ENCODE measurements at regions not wholly inside any gene's neighbourhood (a gene's known extent, or its start where the extent isn't known, plus 50 kb on each side); places are given as distances from the start of the nearest gene placed in this dataset.

DNA sequence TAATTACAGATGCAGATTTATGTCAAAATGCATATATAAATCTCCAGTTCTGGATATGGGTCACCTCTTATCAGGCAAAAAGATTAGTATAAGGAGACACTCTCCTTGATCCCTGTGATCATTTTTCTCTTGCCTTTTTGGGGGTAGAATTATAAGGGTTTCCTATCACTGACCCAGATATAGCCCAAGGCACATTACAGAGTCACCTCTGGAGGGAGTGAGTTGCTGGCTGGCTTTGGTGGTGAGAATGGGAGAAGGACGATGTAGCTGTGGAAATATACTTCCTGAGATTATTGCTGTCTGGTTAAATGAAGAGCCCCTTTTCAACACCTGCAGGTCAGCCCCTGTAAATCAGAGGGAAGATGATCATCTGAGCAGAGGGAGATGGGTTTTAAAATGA lies 418.7 kb downstream of the MTX2 start (continued):
- no peak for TF ChIP-seq E2F1 (CRISPR knock-in tag; IDR thresholded peaks at IDR 0.05)
- TF ChIP-seq ATF1 (CRISPR knock-in tag; IDR thresholded peaks at IDR 0.05): no peak
- no peak for TF ChIP-seq TCF7 (CRISPR knock-in tag; IDR thresholded peaks at IDR 0.05; ENCODE audit: low read depth)
- no peak for TF ChIP-seq ZNF396 (CRISPR knock-in tag; IDR thresholded peaks at IDR 0.05; ENCODE audit: borderline replicate concordance)
- no peak for TF ChIP-seq SMAD4 (CRISPR knock-in tag; IDR thresholded peaks at IDR 0.05)

GRCh38 chr2:176689711-176690110 lies 420.5 kb downstream of the MTX2 start:
- no peak for TF ChIP-seq OVOL2 (CRISPR knock-in tag; IDR thresholded peaks at IDR 0.05; ENCODE audit: borderline replicate concordance)
- TF ChIP-seq KAT7 (CRISPR knock-in tag; IDR thresholded peaks at IDR 0.05; ENCODE audit: borderline replicate concordance): no peak
- no peak for TF ChIP-seq CREB1 (CRISPR knock-in tag; IDR thresholded peaks at IDR 0.05)
- TF ChIP-seq RELA (CRISPR knock-in tag; IDR thresholded peaks at IDR 0.05; ENCODE audit: borderline replicate concordance): no peak
- TF ChIP-seq FOXK1 (CRISPR knock-in tag; IDR thresholded peaks at IDR 0.05): no peak
- TF ChIP-seq GABPB1 (CRISPR knock-in tag; IDR thresholded peaks at IDR 0.05): no peak
- no peak for TF ChIP-seq E2F1 (CRISPR knock-in tag; IDR thresholded peaks at IDR 0.05)
- TF ChIP-seq, protein P1, sequence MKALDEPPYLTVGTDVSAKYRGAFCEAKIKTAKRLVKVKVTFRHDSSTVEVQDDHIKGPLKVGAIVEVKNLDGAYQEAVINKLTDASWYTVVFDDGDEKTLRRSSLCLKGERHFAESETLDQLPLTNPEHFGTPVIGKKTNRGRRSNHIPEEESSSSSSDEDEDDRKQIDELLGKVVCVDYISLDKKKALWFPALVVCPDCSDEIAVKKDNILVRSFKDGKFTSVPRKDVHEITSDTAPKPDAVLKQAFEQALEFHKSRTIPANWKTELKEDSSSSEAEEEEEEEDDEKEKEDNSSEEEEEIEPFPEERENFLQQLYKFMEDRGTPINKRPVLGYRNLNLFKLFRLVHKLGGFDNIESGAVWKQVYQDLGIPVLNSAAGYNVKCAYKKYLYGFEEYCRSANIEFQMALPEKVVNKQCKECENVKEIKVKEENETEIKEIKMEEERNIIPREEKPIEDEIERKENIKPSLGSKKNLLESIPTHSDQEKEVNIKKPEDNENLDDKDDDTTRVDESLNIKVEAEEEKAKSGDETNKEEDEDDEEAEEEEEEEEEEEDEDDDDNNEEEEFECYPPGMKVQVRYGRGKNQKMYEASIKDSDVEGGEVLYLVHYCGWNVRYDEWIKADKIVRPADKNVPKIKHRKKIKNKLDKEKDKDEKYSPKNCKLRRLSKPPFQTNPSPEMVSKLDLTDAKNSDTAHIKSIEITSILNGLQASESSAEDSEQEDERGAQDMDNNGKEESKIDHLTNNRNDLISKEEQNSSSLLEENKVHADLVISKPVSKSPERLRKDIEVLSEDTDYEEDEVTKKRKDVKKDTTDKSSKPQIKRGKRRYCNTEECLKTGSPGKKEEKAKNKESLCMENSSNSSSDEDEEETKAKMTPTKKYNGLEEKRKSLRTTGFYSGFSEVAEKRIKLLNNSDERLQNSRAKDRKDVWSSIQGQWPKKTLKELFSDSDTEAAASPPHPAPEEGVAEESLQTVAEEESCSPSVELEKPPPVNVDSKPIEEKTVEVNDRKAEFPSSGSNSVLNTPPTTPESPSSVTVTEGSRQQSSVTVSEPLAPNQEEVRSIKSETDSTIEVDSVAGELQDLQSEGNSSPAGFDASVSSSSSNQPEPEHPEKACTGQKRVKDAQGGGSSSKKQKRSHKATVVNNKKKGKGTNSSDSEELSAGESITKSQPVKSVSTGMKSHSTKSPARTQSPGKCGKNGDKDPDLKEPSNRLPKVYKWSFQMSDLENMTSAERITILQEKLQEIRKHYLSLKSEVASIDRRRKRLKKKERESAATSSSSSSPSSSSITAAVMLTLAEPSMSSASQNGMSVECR (CRISPR knock-in tag; IDR thresholded peaks at IDR 0.05; ENCODE audit: borderline replicate concordance): no peak
- TF ChIP-seq FOXJ3 (CRISPR knock-in tag; IDR thresholded peaks at IDR 0.05; ENCODE audit: borderline replicate concordance): no peak
- no peak for TF ChIP-seq PREB (CRISPR knock-in tag; IDR thresholded peaks at IDR 0.05; ENCODE audit: borderline replicate concordance)
- TF ChIP-seq, protein P2, sequence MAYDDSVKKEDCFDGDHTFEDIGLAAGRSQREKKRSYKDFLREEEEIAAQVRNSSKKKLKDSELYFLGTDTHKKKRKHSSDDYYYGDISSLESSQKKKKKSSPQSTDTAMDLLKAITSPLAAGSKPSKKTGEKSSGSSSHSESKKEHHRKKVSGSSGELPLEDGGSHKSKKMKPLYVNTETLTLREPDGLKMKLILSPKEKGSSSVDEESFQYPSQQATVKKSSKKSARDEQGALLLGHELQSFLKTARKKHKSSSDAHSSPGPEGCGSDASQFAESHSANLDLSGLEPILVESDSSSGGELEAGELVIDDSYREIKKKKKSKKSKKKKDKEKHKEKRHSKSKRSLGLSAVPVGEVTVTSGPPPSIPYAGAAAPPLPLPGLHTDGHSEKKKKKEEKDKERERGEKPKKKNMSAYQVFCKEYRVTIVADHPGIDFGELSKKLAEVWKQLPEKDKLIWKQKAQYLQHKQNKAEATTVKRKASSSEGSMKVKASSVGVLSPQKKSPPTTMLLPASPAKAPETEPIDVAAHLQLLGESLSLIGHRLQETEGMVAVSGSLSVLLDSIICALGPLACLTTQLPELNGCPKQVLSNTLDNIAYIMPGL (CRISPR knock-in tag; IDR thresholded peaks at IDR 0.05): no peak
- no peak for TF ChIP-seq TCF7 (CRISPR knock-in tag; IDR thresholded peaks at IDR 0.05; ENCODE audit: low read depth)
- no peak for TF ChIP-seq ZNF232 (CRISPR knock-in tag; IDR thresholded peaks at IDR 0.05)
- no peak for TF ChIP-seq ZNF281 (CRISPR knock-in tag; IDR thresholded peaks at IDR 0.05)
- TF ChIP-seq, protein P3, sequence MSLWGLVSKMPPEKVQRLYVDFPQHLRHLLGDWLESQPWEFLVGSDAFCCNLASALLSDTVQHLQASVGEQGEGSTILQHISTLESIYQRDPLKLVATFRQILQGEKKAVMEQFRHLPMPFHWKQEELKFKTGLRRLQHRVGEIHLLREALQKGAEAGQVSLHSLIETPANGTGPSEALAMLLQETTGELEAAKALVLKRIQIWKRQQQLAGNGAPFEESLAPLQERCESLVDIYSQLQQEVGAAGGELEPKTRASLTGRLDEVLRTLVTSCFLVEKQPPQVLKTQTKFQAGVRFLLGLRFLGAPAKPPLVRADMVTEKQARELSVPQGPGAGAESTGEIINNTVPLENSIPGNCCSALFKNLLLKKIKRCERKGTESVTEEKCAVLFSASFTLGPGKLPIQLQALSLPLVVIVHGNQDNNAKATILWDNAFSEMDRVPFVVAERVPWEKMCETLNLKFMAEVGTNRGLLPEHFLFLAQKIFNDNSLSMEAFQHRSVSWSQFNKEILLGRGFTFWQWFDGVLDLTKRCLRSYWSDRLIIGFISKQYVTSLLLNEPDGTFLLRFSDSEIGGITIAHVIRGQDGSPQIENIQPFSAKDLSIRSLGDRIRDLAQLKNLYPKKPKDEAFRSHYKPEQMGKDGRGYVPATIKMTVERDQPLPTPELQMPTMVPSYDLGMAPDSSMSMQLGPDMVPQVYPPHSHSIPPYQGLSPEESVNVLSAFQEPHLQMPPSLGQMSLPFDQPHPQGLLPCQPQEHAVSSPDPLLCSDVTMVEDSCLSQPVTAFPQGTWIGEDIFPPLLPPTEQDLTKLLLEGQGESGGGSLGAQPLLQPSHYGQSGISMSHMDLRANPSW (CRISPR knock-in tag; conservative IDR thresholded peaks at IDR 0.05; ENCODE audit: low read depth): no peak
- TF ChIP-seq NFATC4 (CRISPR knock-in tag; IDR thresholded peaks at IDR 0.05): no peak
- H3K4me1 Mint-ChIP-seq: no peaks in the 10 kb centered on the region
- no peaks in the 10 kb centered on the region for H3K36me3 Mint-ChIP-seq
- no peak for ATAC-seq
- POLR2A ChIA-PET: no interaction called here
- H3K4me3 Mint-ChIP-seq: no peak overlapping the region
- no peak for DNase-seq (ENCODE audit: low spot score)
- CTCF ChIA-PET: interaction anchor here (1.4 to 1.6 kb wide), 2 partner anchors 11 to 124 kb away, joined by 3 to 7 read pairs; no protein-coding TSS in a partner anchor
- H3K27ac Mint-ChIP-seq: no peak overlapping the region
- no peaks in the 10 kb centered on the region for H3K9me3 Mint-ChIP-seq
- H3K27me3 Mint-ChIP-seq (ENCODE audit: low read depth): no peaks in the 10 kb centered on the region

All from WTC11 (cell line).